Nephron (organoid): ENCODE measurements at regions not wholly inside any gene's neighbourhood (a gene's known extent, or its start where the extent isn't known, plus 50 kb on each side); places are given as distances from the start of the nearest gene placed in this dataset.

ENCODE experiments used
- H3K27ac Mint-ChIP-seq, 3 experiments: 2 replicates each; pipeline ENCODE4 v1.8.0; 2020; ENCODE audit warnings: mixed read lengths in 3 of 3, mild to moderate bottlenecking in 2 of 3, moderate library complexity in 1 of 3
- H3K27me3 Mint-ChIP-seq: 2 replicates; pipeline ENCODE4 v1.8.0; 2021; ENCODE audit warnings: low read depth, mild to moderate bottlenecking, moderate library complexity, mixed read lengths
- H3K36me3 Mint-ChIP-seq: 2 replicates; pipeline ENCODE4 v1.8.0; 2020; ENCODE audit warnings: low read depth, mixed read lengths
- H3K4me1 Mint-ChIP-seq: 2 replicates; pipeline ENCODE4 v1.8.0; 2020; ENCODE audit warnings: mixed read lengths
- H3K4me3 Mint-ChIP-seq, 3 experiments: 2 replicates each; pipeline ENCODE4 v1.8.0; 2020; ENCODE audit warnings: mild to moderate bottlenecking in 3 of 3, mixed read lengths in 3 of 3, moderate library complexity in 2 of 3
- H3K9me3 Mint-ChIP-seq: 2 replicates; pipeline ENCODE4 v1.8.0; 2020; ENCODE audit warnings: mixed read lengths
- CTCF ChIP-seq, 3 experiments: fragments of 200-600 bp; sonication (generic); IDR thresholded peaks; one replicate each; pipeline ENCODE4 v1.5.0; 2021; ENCODE audit warnings: antibody characterized with exemption in 3 of 3; ENCODE audit not compliant: unreplicated experiment in 3 of 3

DNA sequence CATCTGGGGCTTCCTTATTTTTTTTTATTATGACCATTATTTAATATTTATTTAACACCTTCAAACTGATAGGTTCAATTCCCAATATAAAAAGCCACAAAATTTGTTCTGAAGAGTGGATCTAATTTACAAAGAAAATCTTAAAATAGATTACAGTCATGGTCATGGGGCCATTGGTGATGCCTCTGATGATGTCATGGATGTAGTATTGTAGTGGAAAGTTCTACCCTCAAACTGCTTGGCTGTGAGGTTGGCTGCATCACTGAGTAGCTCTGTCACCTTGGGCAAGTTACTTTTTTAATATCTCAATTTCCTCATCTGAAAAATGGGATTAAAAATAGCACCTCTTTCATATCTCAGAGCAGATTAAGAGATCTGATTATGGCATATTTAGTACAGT lies 128.5 kb downstream of the DKK1 start:
- H3K4me3 Mint-ChIP-seq, result no peak overlapping the region
- no peaks in the 10 kb centered on the region for H3K36me3 Mint-ChIP-seq
- no peaks in the 10 kb centered on the region for H3K9me3 Mint-ChIP-seq
- no peak for TF ChIP-seq CTCF (IDR thresholded peaks at IDR 0.05; ENCODE audit: unreplicated experiment in 3 of 3)
- no peaks in the 10 kb centered on the region for H3K27me3 Mint-ChIP-seq
- H3K4me1 Mint-ChIP-seq, result no peaks in the 10 kb centered on the region
- H3K27ac Mint-ChIP-seq, result no peak overlapping the region

- Mint-ChIP-seq H3K4me3 (no peak overlapping the region), H3K27ac (peak overlapping the region in 1 of 3 experiments; percentile 13), H3K36me3 (no peaks in the 10 kb centered on the region), H3K4me1 (no peaks in the 10 kb centered on the region), H3K9me3 (no peaks in the 10 kb centered on the region), H3K27me3 (no peaks in the 10 kb centered on the region)
- TF ChIP-seq CTCF (IDR thresholded peaks at IDR 0.05; ENCODE audit: unreplicated experiment in 3 of 3), result no peak
Measured at GRCh38 chr10:52443419-52444388, 129.6 kb downstream of the DKK1 start.

DNA sequence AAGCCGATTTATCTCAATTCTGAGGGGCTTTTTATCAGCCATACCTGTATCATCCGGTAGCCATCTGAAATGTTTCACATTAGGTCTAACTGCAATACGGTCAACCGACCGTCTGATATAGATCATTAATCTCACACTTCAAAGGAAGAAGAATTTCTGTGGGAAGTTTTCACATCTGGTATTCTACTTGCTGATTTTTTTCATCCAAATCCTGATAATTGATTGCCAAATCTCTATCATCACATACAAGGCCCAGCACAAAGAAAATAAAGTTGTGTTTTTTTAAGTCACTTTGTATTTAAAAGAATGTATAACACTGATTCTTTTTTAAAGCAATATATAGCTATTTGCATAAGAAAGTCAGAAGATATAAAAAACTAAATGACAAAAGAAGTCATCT lies 132.3 kb downstream of the DKK1 start:
- Mint-ChIP-seq H3K9me3 (no peaks in the 10 kb centered on the region), H3K4me3 (no peak overlapping the region), H3K4me1 (no peaks in the 10 kb centered on the region), H3K27me3 (no peaks in the 10 kb centered on the region), H3K36me3 (no peaks in the 10 kb centered on the region), H3K27ac (no peak overlapping the region)
- no peak for TF ChIP-seq CTCF (IDR thresholded peaks at IDR 0.05; ENCODE audit: unreplicated experiment in 3 of 3)

DNA sequence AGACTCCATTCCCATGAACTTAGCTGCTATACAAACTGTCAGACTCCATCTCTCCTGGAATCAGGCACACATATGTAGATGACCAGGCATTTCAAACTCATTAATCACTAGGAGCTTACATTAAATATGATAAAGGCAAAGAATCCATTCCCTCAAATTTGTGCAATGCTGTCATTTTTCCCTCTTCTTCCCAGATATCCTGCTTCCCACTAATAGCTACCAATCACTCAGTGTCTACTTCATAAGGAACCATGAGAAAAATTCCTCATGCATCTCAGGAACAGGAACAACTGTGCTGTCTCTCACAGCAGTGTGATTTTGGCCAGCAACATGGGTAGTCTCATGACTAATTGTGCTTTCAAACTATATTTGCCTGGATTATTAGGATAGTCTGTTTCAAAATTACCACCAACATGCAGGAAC lies 133.9 kb downstream of the DKK1 start:
- no peak overlapping the region for H3K4me3 Mint-ChIP-seq
- no peaks in the 10 kb centered on the region for H3K9me3 Mint-ChIP-seq
- H3K27me3 Mint-ChIP-seq, result no peaks in the 10 kb centered on the region
- H3K4me1 Mint-ChIP-seq, result no peaks in the 10 kb centered on the region
- no peak overlapping the region for H3K27ac Mint-ChIP-seq
- no peak for TF ChIP-seq CTCF (IDR thresholded peaks at IDR 0.05; ENCODE audit: unreplicated experiment in 3 of 3)
- H3K36me3 Mint-ChIP-seq, result no peaks in the 10 kb centered on the region

- Mint-ChIP-seq H3K9me3 (no peaks in the 10 kb centered on the region), H3K4me3 (no peak overlapping the region), H3K36me3 (no peaks in the 10 kb centered on the region), H3K27ac (no peak overlapping the region), H3K27me3 (no peaks in the 10 kb centered on the region), H3K4me1 (no peaks in the 10 kb centered on the region)
- TF ChIP-seq CTCF (IDR thresholded peaks at IDR 0.05; ENCODE audit: unreplicated experiment in 3 of 3), result no peak
Measured at GRCh38 chr10:52450762-52451291, 136.7 kb downstream of the DKK1 start.
